ENCODE measurements at regions not wholly inside any gene's neighbourhood (a gene's known extent, or its start where the extent isn't known, plus 50 kb on each side); places are given as distances from the start of the nearest gene placed in this dataset.

- DNase-seq (ENCODE audit: low read depth, low spot score), result no peak
- CTCF ChIA-PET, result interaction anchor here (0.5 to 5.8 kb wide), 5 partner anchors 13 to 194 kb away, joined by 3 to 59 read pairs (median 3); no protein-coding TSS in a partner anchor
- POLR2A ChIA-PET, result no interaction called here
These were observed 88.9 kb upstream of the PMAIP1 start for GRCh38 chr18:59810735-59811520.

More at GRCh38 chr18:59810735-59811520, 88.9 kb upstream of the PMAIP1 start:
- no peak for ATAC-seq
- Histone ChIP-seq H3K27me3 (replicated peaks in 1 of 2; ENCODE audit: control insufficient read depth in 2 of 2, insufficient read depth in 2 of 2, low read length in 1 of 2) (no peaks in the 10 kb centered on the region), H3K79me2 (ENCODE audit: control insufficient read depth, insufficient read depth, low read length) (no peaks in the 10 kb centered on the region), H3K9ac (ENCODE audit: control insufficient read depth, insufficient read depth, low read length) (no peak overlapping the region), H3K36me3 (ENCODE audit: control insufficient read depth in 2 of 2, insufficient read depth in 2 of 2, low read length in 1 of 2) (no peaks in the 10 kb centered on the region), H4K20me1 (ENCODE audit: control insufficient read depth, insufficient read depth) (no peaks in the 10 kb centered on the region), H3K4me2 (ENCODE audit: control insufficient read depth, insufficient read depth) (no peak overlapping the region), H3K4me3 (no peak overlapping the region), H3K27ac (ENCODE audit: control insufficient read depth, insufficient read depth) (no peak overlapping the region), H3K9me3 (replicated peaks; ENCODE audit: control insufficient read depth, insufficient read depth, low read length) (no peaks in the 10 kb centered on the region), H2AFZ (ENCODE audit: control insufficient read depth, low read depth, low read length) (no peak overlapping the region), H3K4me1 (ENCODE audit: control insufficient read depth, insufficient read depth, low read length) (no peaks in the 10 kb centered on the region)
- no peak for TF ChIP-seq DPF2 (IDR thresholded peaks at IDR 0.05)
- no peak for TF ChIP-seq ATF7 (IDR thresholded peaks at IDR 0.05; ENCODE audit: low read depth)
- no peak for TF ChIP-seq PML (IDR thresholded peaks at IDR 0.05; ENCODE audit: low read length)
- no peak for TF ChIP-seq IRF5 (IDR thresholded peaks at IDR 0.05; ENCODE audit: borderline replicate concordance)
- TF ChIP-seq ZBED1 (IDR thresholded peaks at IDR 0.05; ENCODE audit: borderline replicate concordance), result no peak
- no peak for TF ChIP-seq PAX8 (IDR thresholded peaks at IDR 0.05)
- no peak for TF ChIP-seq TCF3 (IDR thresholded peaks at IDR 0.05; ENCODE audit: borderline replicate concordance, insufficient read depth, low read depth, low read length)
- no peak for TF ChIP-seq ZNF24 (IDR thresholded peaks at IDR 0.05)
- FAIRE-seq, result no peak
- BruUV-seq (replicated peaks), result no TSS peak
- in situ Hi-C loops (cut with MboI) (no loop called here), intact Hi-C loops (cut with micrococcal nuclease; ENCODE audit: unreplicated experiment) (no loop called here)
- WGBS (ENCODE audit: insufficient coverage, insufficient replicate concordance, low lambda C conversion rate, missing lambda C conversion rate), result 2% methylated on average over 2 of the region's 2 CpGs
- ChIA-PET SMC1A (ENCODE audit: uncharacterized antibody, unreplicated experiment) (interaction anchor here (1.1 to 3.4 kb wide), 5 partner anchors 12 to 179 kb away, joined by 3 to 18 read pairs (median 5); no protein-coding TSS in a partner anchor), RAD21 (ENCODE audit: unreplicated experiment) (interaction anchor here (1.7 kb wide), 1 partner anchor 13 kb away, joined by 10 read pairs; no protein-coding TSS in a partner anchor)

Data from GM12878 (cell line).